B cell (primary cell): ENCODE measurements at regions not wholly inside any gene's neighbourhood (a gene's known extent, or its start where the extent isn't known, plus 50 kb on each side); places are given as distances from the start of the nearest gene placed in this dataset.

ENCODE experiments used
- ATAC-seq: fragments of 200-7000 bp; cut with Tn5 transposase; one replicate; pipeline ENCODE4 v1.10.0; 2021; ENCODE audit warnings: low read depth, mild to moderate bottlenecking, moderate number of reproducible peaks, moderate library complexity
- CTCF ChIA-PET: fragments of 350-600 bp; sonication (Branson Sonifier 250); formaldehyde crosslinking; loops from one replicate; lab custom pipeline; 2021; ENCODE audit warnings: antibody characterized with exemption, inconsistent platforms; lab: Charles Lee
- POLR2A ChIA-PET: fragments of 350-600 bp; sonication (Branson Sonifier 250); formaldehyde crosslinking; loops from one replicate; lab custom pipeline; 2021; ENCODE audit warnings: antibody characterized with exemption; lab: Charles Lee
- DNase-seq: peaks from one replicate; pipeline ENCODE4 v3.0.0; 2013
- H2AFZ ChIP-seq: 2 replicates; pipeline ENCODE4 v1.6.1; 2012; ENCODE audit warnings: mild to moderate bottlenecking, low read depth, low read length; ENCODE audit not compliant: insufficient read depth, poor library complexity, severe bottlenecking
- H3K27ac ChIP-seq, 2 donors: 1 replicate in 1 of 2; 2 replicates in 1 of 2; pipeline ENCODE4 v1.5.1; 2012 to 2013; ENCODE audit warnings: low read length in 2 of 2, mild to moderate bottlenecking in 2 of 2, moderate library complexity in 1 of 2
- H3K27me3 ChIP-seq, 4 experiments: fragments of 200-600 bp in 1 of 4; sonication (generic) in 1 of 4; replicated peaks in 1 of 4; 1 replicate in 2 of 4; 2 replicates in 2 of 4; pipeline versions ENCODE4 v1.6.1 to v1.7.0; 2013 to 2016; ENCODE audit warnings: low read length in 3 of 4, mild to moderate bottlenecking in 2 of 4, mixed read lengths in 1 of 4, moderate library complexity in 1 of 4; ENCODE audit not compliant: insufficient read depth in 4 of 4, control insufficient read depth in 3 of 4; ENCODE audit errors: control extremely low read depth in 1 of 4
- H3K36me3 ChIP-seq, 2 experiments: replicated peaks in 1 of 2; 1 replicate in 1 of 2; 2 replicates in 1 of 2; pipeline versions ENCODE4 v1.6.1 to v1.7.1; 2013; ENCODE audit warnings: low read length in 1 of 2; ENCODE audit not compliant: insufficient read depth in 2 of 2, control insufficient read depth in 1 of 2; ENCODE audit errors: control extremely low read depth in 1 of 2, extremely low read depth in 1 of 2
- H3K4me1 ChIP-seq, 2 donors: fragments of 200-600 bp in 1 of 2; sonication (generic) in 1 of 2; 1 replicate in 1 of 2; 2 replicates in 1 of 2; pipeline versions ENCODE4 v1.5.1 to v1.6.1; 2013 to 2017; ENCODE audit warnings: low read length in 2 of 2; ENCODE audit not compliant: control insufficient read depth in 2 of 2, insufficient read depth in 2 of 2
- H3K4me2 ChIP-seq: replicated peaks from 2 replicates; pipeline ENCODE3; 2012; ENCODE audit warnings: mild to moderate bottlenecking, low read depth, low read length; ENCODE audit not compliant: poor library complexity, severe bottlenecking
- H3K4me3 ChIP-seq, 5 experiments: fragments of 200-600 bp in 1 of 5; sonication (generic) in 1 of 5; 1 replicate in 3 of 5; 2 replicates in 2 of 5; pipeline versions ENCODE4 v1.5.1 to v1.7.0; 2011 to 2016; ENCODE audit warnings: low read length in 4 of 5, mild to moderate bottlenecking in 4 of 5, low read depth in 2 of 5, control low read depth in 1 of 5, moderate library complexity in 1 of 5; ENCODE audit not compliant: insufficient read depth in 1 of 5; ENCODE audit errors: control extremely low read depth in 1 of 5, extremely low read depth in 1 of 5
- H3K79me2 ChIP-seq: fragments of 200-600 bp; sonication (generic); one replicate; pipeline ENCODE4 v1.6.0; 2016; ENCODE audit warnings: low read length; ENCODE audit not compliant: control insufficient read depth, insufficient read depth
- H3K9ac ChIP-seq: fragments of 200-600 bp; sonication (generic); 2 replicates; pipeline ENCODE4 v1.6.1; 2017; ENCODE audit warnings: mild to moderate bottlenecking, low read length, moderate library complexity
- H3K9me3 ChIP-seq, 3 donors: one replicate each; pipeline versions ENCODE4 v1.6.1 to v1.7.1; 2013; ENCODE audit warnings: low read length in 2 of 3; ENCODE audit not compliant: control insufficient read depth in 2 of 3, insufficient read depth in 1 of 3; ENCODE audit errors: control extremely low read depth in 1 of 3
- H4K20me1 ChIP-seq: 2 replicates; pipeline ENCODE4 v1.6.0; 2012; ENCODE audit warnings: mild to moderate bottlenecking, low read length; ENCODE audit not compliant: insufficient read depth, control insufficient read depth, poor library complexity, severe bottlenecking
- H3K27ac Mint-ChIP-seq: one replicate; pipeline ENCODE4 v1.8.0; 2021; ENCODE audit warnings: mixed read lengths
- H3K27me3 Mint-ChIP-seq: one replicate; pipeline ENCODE4 v1.8.0; 2021; ENCODE audit warnings: mixed read lengths
- H3K4me1 Mint-ChIP-seq: one replicate; pipeline ENCODE4 v1.8.0; 2021; ENCODE audit warnings: mixed read lengths
- H3K4me3 Mint-ChIP-seq: one replicate; pipeline ENCODE4 v1.8.0; 2021; ENCODE audit warnings: mixed read lengths
- H3K9me3 Mint-ChIP-seq: one replicate; pipeline ENCODE4 v1.8.0; 2022; ENCODE audit warnings: mixed read lengths; ENCODE audit not compliant: insufficient read depth
- EZH2 ChIP-seq: IDR thresholded peaks from 2 replicates; pipeline ENCODE4 v1.6.1; 2012; ENCODE audit warnings: borderline replicate concordance, low read depth, mild to moderate bottlenecking, moderate library complexity, low read length; ENCODE audit not compliant: insufficient read depth, poor library complexity, severe bottlenecking
- WGBS: methylation state at CpG from one replicate; pipeline ENCODE4 v1.1.5; 2013; ENCODE audit warnings: missing lambda C conversion rate; ENCODE audit not compliant: insufficient coverage; 5-methylcytosine and 5-hydroxymethylcytosine counted together
- intact Hi-C: fragments of 100-400 bp; cut with micrococcal nuclease; formaldehyde crosslinking; loops from one replicate; pipeline ENCODE4 v1.10.0; 2022
- TF ChIP-seq, protein P1 (sequence below): fragments of 200-600 bp; IDR thresholded peaks from one replicate; pipeline ENCODE4 v1.8.0; 2022; ENCODE audit warnings: antibody characterized with exemption, mild to moderate bottlenecking

DNA sequence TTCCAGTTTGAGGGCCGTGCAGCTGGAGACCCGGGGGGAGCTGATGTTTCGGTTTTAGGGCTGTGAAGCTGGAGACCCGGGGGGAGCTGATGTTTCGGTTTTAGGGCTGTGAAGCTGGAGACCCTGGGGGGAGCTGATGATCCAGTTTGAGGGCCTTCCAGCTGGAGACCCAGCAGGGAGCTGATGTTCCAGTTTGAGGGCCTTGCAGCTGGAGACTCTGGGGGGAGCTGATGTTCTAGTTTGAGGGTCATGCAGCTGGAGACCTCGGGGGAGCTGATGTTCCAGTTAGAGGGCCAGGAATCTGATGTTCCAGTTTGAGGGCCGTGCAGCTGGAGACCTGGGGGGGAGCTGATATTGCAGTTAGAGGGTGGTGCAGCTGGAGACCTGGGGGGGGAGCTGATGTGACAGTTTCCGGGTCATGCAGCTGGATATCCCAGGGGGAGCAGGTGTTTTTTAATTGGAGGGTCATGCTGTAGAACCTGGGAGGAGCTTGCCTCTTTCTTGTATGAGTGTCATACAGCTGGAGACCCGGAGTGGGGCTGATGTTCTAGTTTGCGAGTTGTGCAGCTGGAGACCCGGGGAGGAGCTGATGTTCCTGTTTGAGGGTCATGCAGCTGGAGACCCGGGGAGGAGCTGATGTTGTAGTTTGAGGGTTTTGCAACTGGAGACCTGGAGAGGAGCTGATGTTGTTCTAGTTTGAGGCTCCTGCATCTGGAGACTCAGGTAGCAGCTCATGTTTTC lies 153.2 kb downstream of the RTP5 start:
- peaks cover 7% of the 10 kb centered on the region for H3K4me1 Mint-ChIP-seq
- H3K4me3 Mint-ChIP-seq: no peak overlapping the region
- intact Hi-C loops: no loop called here
- Histone ChIP-seq H3K4me2 (no peak overlapping the region), H3K27me3 (peaks cover 0 to 29% (median 2%) of the 10 kb centered on the region in 4 experiments), H3K9ac (no peak overlapping the region), H3K79me2 (no peaks in the 10 kb centered on the region), H2AFZ (no peak overlapping the region), H3K27ac (no peak overlapping the region), H3K4me1 (no peaks in the 10 kb centered on the region), H3K9me3 (no peaks in the 10 kb centered on the region), H3K36me3 (no peaks in the 10 kb centered on the region), H4K20me1 (no peaks in the 10 kb centered on the region), H3K4me3 (no peak overlapping the region)
- no peaks in the 10 kb centered on the region for H3K9me3 Mint-ChIP-seq
- ChIA-PET CTCF (interaction anchor here (2.4 kb wide), 1 partner anchor 71 kb away, joined by 15 read pairs; no protein-coding TSS in a partner anchor), POLR2A (no interaction called here)
- TF ChIP-seq, protein P1, sequence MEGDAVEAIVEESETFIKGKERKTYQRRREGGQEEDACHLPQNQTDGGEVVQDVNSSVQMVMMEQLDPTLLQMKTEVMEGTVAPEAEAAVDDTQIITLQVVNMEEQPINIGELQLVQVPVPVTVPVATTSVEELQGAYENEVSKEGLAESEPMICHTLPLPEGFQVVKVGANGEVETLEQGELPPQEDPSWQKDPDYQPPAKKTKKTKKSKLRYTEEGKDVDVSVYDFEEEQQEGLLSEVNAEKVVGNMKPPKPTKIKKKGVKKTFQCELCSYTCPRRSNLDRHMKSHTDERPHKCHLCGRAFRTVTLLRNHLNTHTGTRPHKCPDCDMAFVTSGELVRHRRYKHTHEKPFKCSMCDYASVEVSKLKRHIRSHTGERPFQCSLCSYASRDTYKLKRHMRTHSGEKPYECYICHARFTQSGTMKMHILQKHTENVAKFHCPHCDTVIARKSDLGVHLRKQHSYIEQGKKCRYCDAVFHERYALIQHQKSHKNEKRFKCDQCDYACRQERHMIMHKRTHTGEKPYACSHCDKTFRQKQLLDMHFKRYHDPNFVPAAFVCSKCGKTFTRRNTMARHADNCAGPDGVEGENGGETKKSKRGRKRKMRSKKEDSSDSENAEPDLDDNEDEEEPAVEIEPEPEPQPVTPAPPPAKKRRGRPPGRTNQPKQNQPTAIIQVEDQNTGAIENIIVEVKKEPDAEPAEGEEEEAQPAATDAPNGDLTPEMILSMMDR: no peak
- no peak for TF ChIP-seq EZH2
- no peak for DNase-seq
- no peak for ATAC-seq
- H3K27ac Mint-ChIP-seq: no peak overlapping the region
- 83% methylated on average over 12 of the region's 12 CpGs for WGBS
- H3K27me3 Mint-ChIP-seq: peaks cover 48% of the 10 kb centered on the region

DNA sequence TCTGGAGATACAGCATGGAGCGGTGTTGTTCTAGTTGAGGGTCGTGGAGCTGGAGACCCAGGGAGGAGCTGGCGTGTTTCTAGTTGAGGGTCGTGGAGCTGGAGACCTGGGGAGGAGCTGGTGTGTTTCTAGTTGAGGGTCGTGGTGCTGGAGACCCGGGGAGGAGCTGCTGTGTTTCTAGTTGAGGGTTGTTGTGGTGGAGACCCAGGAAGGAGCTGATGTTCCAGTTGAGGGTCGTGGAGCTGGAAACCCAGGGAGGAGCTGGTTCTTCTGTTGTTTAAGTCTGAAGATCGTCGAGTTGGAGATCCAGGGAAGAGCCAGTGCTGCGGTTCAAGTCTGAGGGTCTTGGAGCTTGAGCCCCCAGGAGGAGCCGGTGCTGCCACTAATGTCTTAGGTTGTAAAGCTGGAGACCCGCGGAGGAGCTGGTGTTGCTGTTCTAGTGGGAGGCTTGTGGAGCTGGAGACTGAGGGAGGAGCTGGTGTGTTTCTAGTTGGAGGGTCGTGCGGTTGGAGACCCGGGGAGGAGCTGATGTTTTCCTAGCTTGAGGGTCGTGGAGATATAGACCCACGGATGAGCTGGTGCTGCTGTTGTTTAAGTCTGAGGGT lies 155.3 kb downstream of the RTP5 start:
- peaks cover 0 to 37% (median 2%) of the 10 kb centered on the region in 4 experiments for H3K27me3 ChIP-seq
- POLR2A ChIA-PET: no interaction called here
- no peaks in the 10 kb centered on the region for H3K36me3 ChIP-seq
- H4K20me1 ChIP-seq: no peaks in the 10 kb centered on the region
- H3K27ac ChIP-seq: no peak overlapping the region
- no peak overlapping the region for H3K4me3 ChIP-seq
- Mint-ChIP-seq H3K27ac (no peak overlapping the region), H3K4me1 (peaks cover 10% of the 10 kb centered on the region), H3K4me3 (no peak overlapping the region), H3K9me3 (no peaks in the 10 kb centered on the region), H3K27me3 (peaks cover 61% of the 10 kb centered on the region)
- H3K9me3 ChIP-seq: no peaks in the 10 kb centered on the region
- no peak for DNase-seq
- 87% methylated on average over 18 of the region's 18 CpGs for WGBS
- CTCF ChIA-PET: no interaction called here
- H2AFZ ChIP-seq: no peak overlapping the region
- no peak for ATAC-seq
- no peak for TF ChIP-seq EZH2
- TF ChIP-seq, protein P1: no peak
- intact Hi-C loops: no loop called here
- no peak overlapping the region for H3K9ac ChIP-seq
- H3K4me2 ChIP-seq: no peak overlapping the region
- no peaks in the 10 kb centered on the region for H3K4me1 ChIP-seq
- H3K79me2 ChIP-seq: no peaks in the 10 kb centered on the region
